Calu3 (cell line): ENCODE measurements at regions not wholly inside any gene's neighbourhood (a gene's known extent, or its start where the extent isn't known, plus 50 kb on each side); places are given as distances from the start of the nearest gene placed in this dataset.

Source experiments
- BruUV-seq: library from RNA; stranded (reverse); fragments of 400-500 nt; replicated peaks from 2 replicates; lab custom pipeline; 2021; lab: Mats Ljungman, UMichigan
- CTCF ChIA-PET: fragments of 300-600 bp; sonication (Branson Sonifier 250); formaldehyde crosslinking; loops from one replicate; lab custom pipeline; 2022; ENCODE audit warnings: antibody characterized with exemption; lab: Charles Lee
- DNase-seq: peaks from one replicate; pipeline ENCODE4 v3.0.0; 2022
- H3K27ac Mint-ChIP-seq: one replicate; pipeline ENCODE4 v1.8.0; 2022; ENCODE audit warnings: mixed read lengths; ENCODE audit not compliant: unreplicated experiment
- H3K27me3 Mint-ChIP-seq: one replicate; pipeline ENCODE4 v1.8.0; 2022; ENCODE audit warnings: mixed read lengths; ENCODE audit not compliant: unreplicated experiment
- H3K36me3 Mint-ChIP-seq: one replicate; pipeline ENCODE4 v1.8.0; 2022; ENCODE audit warnings: mild to moderate bottlenecking, moderate library complexity, mixed read lengths; ENCODE audit not compliant: insufficient read depth, unreplicated experiment
- H3K4me1 Mint-ChIP-seq: one replicate; pipeline ENCODE4 v1.8.0; 2022; ENCODE audit warnings: mild to moderate bottlenecking, low read depth, mixed read lengths; ENCODE audit not compliant: unreplicated experiment
- H3K4me3 Mint-ChIP-seq: one replicate; pipeline ENCODE4 v1.8.0; 2022; ENCODE audit warnings: mild to moderate bottlenecking, low read depth, moderate library complexity, mixed read lengths; ENCODE audit not compliant: unreplicated experiment
- H3K9me3 Mint-ChIP-seq: one replicate; pipeline ENCODE4 v1.8.0; 2022; ENCODE audit warnings: low read depth, mixed read lengths; ENCODE audit not compliant: unreplicated experiment
- CTCF ChIP-seq: fragments of 200-600 bp; IDR thresholded peaks from one replicate; pipeline ENCODE4 v1.8.0; 2022; ENCODE audit warnings: antibody characterized with exemption; ENCODE audit not compliant: unreplicated experiment
- intact Hi-C: fragments of 100-400 bp; cut with micrococcal nuclease; formaldehyde crosslinking; loops from one replicate; pipeline ENCODE4 v1.10.0; 2022; ENCODE audit not compliant: unreplicated experiment

GRCh38 chr14:50037852-50038251 lies 78.5 kb downstream of the VCPKMT start:
- BruUV-seq = no TSS peak

DNA sequence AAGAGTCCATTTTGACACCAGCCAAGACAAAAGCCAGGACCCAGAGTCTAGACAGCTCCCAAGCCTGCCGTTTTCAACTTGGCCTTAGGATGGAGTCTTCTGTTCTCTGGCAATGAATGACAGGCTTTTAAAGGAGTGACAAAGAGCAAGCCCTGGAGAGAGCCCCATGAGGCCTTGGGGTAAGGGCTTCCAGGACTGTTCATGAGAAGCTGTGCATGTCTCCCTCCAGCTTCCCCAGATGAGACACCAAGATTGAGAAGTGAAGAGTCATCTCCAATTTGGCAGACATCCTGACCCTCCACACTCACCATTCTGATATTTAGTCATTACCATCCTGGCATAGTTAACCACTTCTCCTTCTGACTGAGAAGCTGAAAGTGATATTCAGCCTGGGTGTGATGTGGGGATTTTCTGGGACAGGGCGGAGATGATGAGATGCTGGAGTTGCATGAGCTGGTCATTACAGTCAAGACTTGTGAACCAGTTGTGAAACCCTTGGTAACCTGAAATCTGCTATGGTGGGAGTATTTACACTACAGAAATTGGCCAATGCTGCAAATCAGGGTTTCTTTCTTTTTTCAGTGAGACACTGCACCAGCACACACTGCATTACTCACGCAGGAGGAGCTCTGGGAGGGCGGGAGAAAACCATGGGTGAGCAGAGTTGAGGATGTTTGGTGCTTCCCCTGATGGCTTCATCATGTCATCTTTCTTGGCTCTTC lies 77.8 kb downstream of the VCPKMT start:
- DNase-seq = no peak

More at GRCh38 chr14:50037852-50038251, 78.5 kb downstream of the VCPKMT start:
- H3K27me3 Mint-ChIP-seq = no peaks in the 10 kb centered on the region
- no peak overlapping the region for H3K27ac Mint-ChIP-seq
- H3K4me3 Mint-ChIP-seq = no peak overlapping the region
- no peak for TF ChIP-seq CTCF
- intact Hi-C loops = no loop called here
- CTCF ChIA-PET = no interaction called here
- H3K4me1 Mint-ChIP-seq = peaks cover 24% of the 10 kb centered on the region
- H3K9me3 Mint-ChIP-seq = no peaks in the 10 kb centered on the region
- no peak for DNase-seq
- H3K36me3 Mint-ChIP-seq = no peaks in the 10 kb centered on the region

DNA sequence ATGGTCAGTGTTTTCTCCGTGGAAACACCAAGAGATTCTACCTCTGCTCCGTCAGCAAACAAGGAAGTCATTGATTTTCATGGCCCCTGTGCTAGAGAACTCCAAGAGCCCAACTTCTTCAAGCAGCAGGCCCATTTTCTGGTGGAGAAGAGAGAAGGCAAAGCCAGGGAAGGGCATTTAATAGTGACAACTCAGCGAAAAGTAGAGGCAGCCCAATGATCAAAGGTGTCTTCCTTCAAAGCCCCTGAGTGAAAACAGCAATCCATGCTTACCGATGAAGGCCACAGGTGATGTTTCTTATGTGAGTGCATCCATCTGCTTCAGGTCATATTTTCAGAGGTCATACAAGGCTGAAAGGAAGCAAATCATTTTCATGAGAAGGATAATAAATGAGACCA lies 77.3 kb downstream of the VCPKMT start:
- intact Hi-C loops = no loop called here
- Mint-ChIP-seq H3K4me1 (peaks cover 21% of the 10 kb centered on the region), H3K9me3 (no peaks in the 10 kb centered on the region), H3K4me3 (no peak overlapping the region), H3K36me3 (no peaks in the 10 kb centered on the region), H3K27ac (peak overlapping the region; percentile 27), H3K27me3 (no peaks in the 10 kb centered on the region)
- no peak for TF ChIP-seq CTCF
- DNase-seq = no peak
- CTCF ChIA-PET = no interaction called here
- no TSS peak for BruUV-seq

More for the DNA sequence above, 77.8 kb downstream of the VCPKMT start:
- peaks cover 22% of the 10 kb centered on the region for H3K4me1 Mint-ChIP-seq
- H3K36me3 Mint-ChIP-seq = no peaks in the 10 kb centered on the region
- CTCF ChIA-PET = no interaction called here
- TF ChIP-seq CTCF = no peak
- H3K27me3 Mint-ChIP-seq = no peaks in the 10 kb centered on the region
- H3K9me3 Mint-ChIP-seq = no peaks in the 10 kb centered on the region
- intact Hi-C loops = no loop called here
- H3K4me3 Mint-ChIP-seq = no peak overlapping the region
- TSS peak; percentile 40 for BruUV-seq
- H3K27ac Mint-ChIP-seq = peak overlapping the region; percentile 27

- H3K36me3 Mint-ChIP-seq = no peaks in the 10 kb centered on the region
- CTCF ChIA-PET = interaction anchor here (0.9 kb wide), 2 partner anchors 13 to 15 kb away, joined by 3 read pairs; no protein-coding TSS in a partner anchor
- DNase-seq = peak; percentile 31
- no peak overlapping the region for H3K4me3 Mint-ChIP-seq
- intact Hi-C loops = loop anchor here (5.0 kb wide), 1 partner anchor 62 kb away; no protein-coding TSS in a partner anchor
- H3K9me3 Mint-ChIP-seq = no peaks in the 10 kb centered on the region
- TF ChIP-seq CTCF = no peak
- H3K4me1 Mint-ChIP-seq = peaks cover 27% of the 10 kb centered on the region
- BruUV-seq = TSS peak; percentile 48
- H3K27ac Mint-ChIP-seq = peak overlapping the region; percentile 87
- H3K27me3 Mint-ChIP-seq = no peaks in the 10 kb centered on the region
These were observed 76.5 kb downstream of the VCPKMT start for GRCh38 chr14:50039734-50040400.
